ENCODE measurements at regions not wholly inside any gene's neighbourhood (a gene's known extent, or its start where the extent isn't known, plus 50 kb on each side); places are given as distances from the start of the nearest gene placed in this dataset.

DNA sequence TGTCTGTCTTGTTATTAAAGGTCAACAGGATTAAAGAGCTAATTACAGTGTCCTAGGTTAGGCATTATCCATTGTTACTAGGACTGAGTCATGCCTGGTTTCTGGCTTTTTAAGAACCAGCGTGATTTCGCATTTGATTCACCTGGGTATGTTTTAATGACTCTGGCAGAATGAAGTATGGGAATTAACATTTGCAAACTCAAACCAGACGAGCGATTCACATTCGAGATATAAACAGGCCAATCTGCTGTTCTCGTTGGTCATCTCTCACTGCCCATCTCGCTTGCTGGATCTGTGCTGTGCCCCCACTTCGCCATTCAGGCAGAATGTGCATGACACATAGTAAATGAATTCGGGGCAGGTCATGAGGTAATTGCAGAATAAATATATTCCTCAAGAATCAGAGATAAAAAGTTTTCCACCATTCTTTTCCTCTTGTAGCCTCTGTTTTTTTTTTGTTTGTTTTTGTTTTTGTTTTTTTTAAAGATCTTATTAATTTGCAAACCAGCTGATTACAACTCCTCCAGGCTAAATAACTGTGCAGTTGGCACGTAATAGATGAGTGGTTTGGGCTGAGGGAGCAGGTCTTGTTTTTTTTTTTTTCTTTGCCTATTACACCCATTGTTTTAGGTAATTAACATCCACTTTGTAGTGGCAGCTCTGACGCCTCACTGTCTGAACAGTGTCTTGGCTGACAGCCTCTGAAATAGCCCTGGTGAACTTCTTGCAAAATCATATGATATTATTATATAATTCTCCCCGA lies 313.5 kb upstream of the MSX2 start:
- ATAC-seq: no peak
- H3K27ac ChIP-seq: no peak overlapping the region
- 56 to 68% methylated on average over 12 of the region's 12 CpGs for WGBS, 2 donors (ENCODE audit: low coverage in 1 of 2)

GRCh38 chr5:174411479-174411819 lies 312.9 kb upstream of the MSX2 start:
- H3K27me3 ChIP-seq: peaks cover 11% of the 10 kb centered on the region
- H3K27ac ChIP-seq: no peak overlapping the region
- H3K36me3 ChIP-seq: no peaks in the 10 kb centered on the region
- no peaks in the 10 kb centered on the region for H3K4me1 ChIP-seq
- 53 to 81% methylated on average over 2 to 4 of the region's 4 CpGs for WGBS, 2 donors (ENCODE audit: low coverage in 1 of 2)
- no peak overlapping the region for H3K4me3 ChIP-seq
- ATAC-seq: no peak
- TF ChIP-seq, protein P1, sequence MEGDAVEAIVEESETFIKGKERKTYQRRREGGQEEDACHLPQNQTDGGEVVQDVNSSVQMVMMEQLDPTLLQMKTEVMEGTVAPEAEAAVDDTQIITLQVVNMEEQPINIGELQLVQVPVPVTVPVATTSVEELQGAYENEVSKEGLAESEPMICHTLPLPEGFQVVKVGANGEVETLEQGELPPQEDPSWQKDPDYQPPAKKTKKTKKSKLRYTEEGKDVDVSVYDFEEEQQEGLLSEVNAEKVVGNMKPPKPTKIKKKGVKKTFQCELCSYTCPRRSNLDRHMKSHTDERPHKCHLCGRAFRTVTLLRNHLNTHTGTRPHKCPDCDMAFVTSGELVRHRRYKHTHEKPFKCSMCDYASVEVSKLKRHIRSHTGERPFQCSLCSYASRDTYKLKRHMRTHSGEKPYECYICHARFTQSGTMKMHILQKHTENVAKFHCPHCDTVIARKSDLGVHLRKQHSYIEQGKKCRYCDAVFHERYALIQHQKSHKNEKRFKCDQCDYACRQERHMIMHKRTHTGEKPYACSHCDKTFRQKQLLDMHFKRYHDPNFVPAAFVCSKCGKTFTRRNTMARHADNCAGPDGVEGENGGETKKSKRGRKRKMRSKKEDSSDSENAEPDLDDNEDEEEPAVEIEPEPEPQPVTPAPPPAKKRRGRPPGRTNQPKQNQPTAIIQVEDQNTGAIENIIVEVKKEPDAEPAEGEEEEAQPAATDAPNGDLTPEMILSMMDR (IDR thresholded peaks at IDR 0.05): no peak
- no peak for TF ChIP-seq POLR2A (IDR thresholded peaks at IDR 0.05)
- no peak for TF ChIP-seq POLR2AphosphoS5 (IDR thresholded peaks at IDR 0.05)
- TF ChIP-seq EP300 (IDR thresholded peaks at IDR 0.05): no peak
- no peaks in the 10 kb centered on the region for H3K9me3 ChIP-seq

More for the DNA sequence above, 313.5 kb upstream of the MSX2 start:
- no peaks in the 10 kb centered on the region for H3K36me3 ChIP-seq
- TF ChIP-seq, protein P1 (IDR thresholded peaks at IDR 0.05): no peak
- TF ChIP-seq POLR2AphosphoS5 (IDR thresholded peaks at IDR 0.05) (no peak), POLR2A (IDR thresholded peaks at IDR 0.05) (no peak), EP300 (IDR thresholded peaks at IDR 0.05) (no peak)
- peaks cover 11% of the 10 kb centered on the region for H3K27me3 ChIP-seq
- no peaks in the 10 kb centered on the region for H3K4me1 ChIP-seq
- no peak overlapping the region for H3K4me3 ChIP-seq
- H3K9me3 ChIP-seq: no peaks in the 10 kb centered on the region

- no peak overlapping the region for H3K4me3 ChIP-seq
- H3K27me3 ChIP-seq: peaks cover 14% of the 10 kb centered on the region
- TF ChIP-seq POLR2AphosphoS5 (IDR thresholded peaks at IDR 0.05) (no peak), POLR2A (IDR thresholded peaks at IDR 0.05) (no peak), EP300 (IDR thresholded peaks at IDR 0.05) (no peak)
- TF ChIP-seq, protein P1 (IDR thresholded peaks at IDR 0.05): no peak
- H3K36me3 ChIP-seq: no peaks in the 10 kb centered on the region
- H3K4me1 ChIP-seq: no peaks in the 10 kb centered on the region
- no peak for ATAC-seq
- H3K9me3 ChIP-seq: no peaks in the 10 kb centered on the region
- no peak overlapping the region for H3K27ac ChIP-seq
- no CpG with 5 or more reads among the region's 1 CpG for WGBS, 2 donors (ENCODE audit: low coverage in 1 of 2)
These were observed 312.0 kb upstream of the MSX2 start for GRCh38 chr5:174412374-174412773.

DNA sequence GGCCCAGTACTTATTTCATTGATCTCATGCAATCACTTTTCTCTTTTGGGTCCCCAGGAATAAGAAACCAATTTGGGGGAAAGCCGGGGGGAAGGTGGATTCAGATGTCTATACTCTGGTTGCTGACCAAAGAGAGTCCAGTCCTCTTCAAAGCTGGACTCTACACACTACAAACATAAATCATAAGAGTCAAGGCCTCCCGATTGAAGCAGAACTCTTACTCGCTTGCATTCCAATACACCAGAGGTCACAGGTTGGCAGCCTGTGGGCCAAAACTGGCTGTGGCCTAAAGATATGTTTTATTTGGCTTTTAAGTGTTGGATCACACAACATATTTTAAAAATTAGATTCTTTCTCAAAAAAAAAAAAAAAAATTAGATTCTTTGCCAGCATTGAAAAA lies 311.4 kb upstream of the MSX2 start:
- H3K27ac ChIP-seq: no peak overlapping the region
- peaks cover 20% of the 10 kb centered on the region for H3K27me3 ChIP-seq
- TF ChIP-seq EP300 (IDR thresholded peaks at IDR 0.05) (no peak), POLR2A (IDR thresholded peaks at IDR 0.05) (no peak), POLR2AphosphoS5 (IDR thresholded peaks at IDR 0.05) (no peak)
- TF ChIP-seq, protein P1 (IDR thresholded peaks at IDR 0.05): no peak
- H3K36me3 ChIP-seq: no peaks in the 10 kb centered on the region
- no peak overlapping the region for H3K4me3 ChIP-seq
- ATAC-seq: no peak
- H3K9me3 ChIP-seq: no peaks in the 10 kb centered on the region
- 40 to 66% methylated on average over 2 to 3 of the region's 3 CpGs for WGBS, 2 donors (ENCODE audit: low coverage in 1 of 2)
- H3K4me1 ChIP-seq: no peaks in the 10 kb centered on the region

Measured in gastroesophageal sphincter (tissue), 4 donors.